KMS-11 (cell line): ENCODE measurements at regions not wholly inside any gene's neighbourhood (a gene's known extent, or its start where the extent isn't known, plus 50 kb on each side); places are given as distances from the start of the nearest gene placed in this dataset.

Source experiments
- H2AFZ ChIP-seq: fragments of 200-600 bp; sonication (generic); 2 replicates; pipeline ENCODE4 v1.6.1; 2016; ENCODE audit warnings: antibody characterized with exemption, mixed run types, low read depth
- H3K27ac ChIP-seq: fragments of 200-600 bp; sonication (generic); 2 replicates; pipeline ENCODE4 v1.6.1; 2016; ENCODE audit warnings: mild to moderate bottlenecking, mixed run types
- H3K27me3 ChIP-seq: fragments of 200-600 bp; sonication (generic); 2 replicates; pipeline ENCODE4 v1.6.1; 2017; ENCODE audit warnings: mild to moderate bottlenecking, low read depth, mixed run types, moderate library complexity; ENCODE audit not compliant: insufficient read depth
- H3K36me3 ChIP-seq: fragments of 200-600 bp; sonication (generic); 2 replicates; pipeline ENCODE4 v1.6.1; 2017; ENCODE audit warnings: mild to moderate bottlenecking, mixed run types; ENCODE audit not compliant: insufficient read depth
- H3K4me1 ChIP-seq: fragments of 200-600 bp; sonication (generic); 2 replicates; pipeline ENCODE4 v1.6.1; 2016; ENCODE audit warnings: mild to moderate bottlenecking, low read depth, mixed run types; ENCODE audit not compliant: poor library complexity, severe bottlenecking
- H3K4me2 ChIP-seq: fragments of 200-600 bp; sonication (generic); 2 replicates; pipeline ENCODE4 v1.7.0; 2016; ENCODE audit warnings: mild to moderate bottlenecking, mixed run types
- H3K4me3 ChIP-seq: fragments of 200-600 bp; sonication (generic); IDR thresholded peaks from 2 replicates; pipeline ENCODE4 v1.6.1; 2017; ENCODE audit warnings: low read depth, low read length, mixed read lengths; ENCODE audit not compliant: insufficient read depth
- H3K79me2 ChIP-seq: fragments of 200-600 bp; sonication (generic); 2 replicates; pipeline ENCODE4 v1.6.1; 2016; ENCODE audit warnings: low read depth, mixed run types; ENCODE audit not compliant: insufficient read depth
- H3K9ac ChIP-seq: fragments of 200-600 bp; sonication (generic); 2 replicates; pipeline ENCODE4 v1.6.1; 2016; ENCODE audit warnings: mild to moderate bottlenecking, mixed run types
- H4K20me1 ChIP-seq: fragments of 200-600 bp; sonication (generic); 2 replicates; pipeline ENCODE4 v1.6.1; 2016; ENCODE audit warnings: mild to moderate bottlenecking, mixed run types; ENCODE audit not compliant: insufficient read depth
- CTCF ChIP-seq: fragments of 200-600 bp; sonication (generic); conservative IDR thresholded peaks from 2 replicates; pipeline ENCODE4 v1.6.1; 2017; ENCODE audit warnings: low read depth, mild to moderate bottlenecking, antibody characterized with exemption, low read length, moderate library complexity, mixed read lengths

GRCh38 chr11:105520706-105521345, 89.0 kb upstream of the GRIA4 start:
- no peaks in the 10 kb centered on the region for H3K4me1 ChIP-seq
- no peak overlapping the region for H2AFZ ChIP-seq
- no peak overlapping the region for H3K4me3 ChIP-seq
- H3K36me3 ChIP-seq, result no peaks in the 10 kb centered on the region
- H4K20me1 ChIP-seq, result no peaks in the 10 kb centered on the region
- no peak overlapping the region for H3K4me2 ChIP-seq
- no peak overlapping the region for H3K9ac ChIP-seq
- no peaks in the 10 kb centered on the region for H3K79me2 ChIP-seq
- H3K27ac ChIP-seq, result no peak overlapping the region
- H3K27me3 ChIP-seq, result no peaks in the 10 kb centered on the region
- TF ChIP-seq CTCF, result no peak

- no peak overlapping the region for H3K4me2 ChIP-seq
- no peaks in the 10 kb centered on the region for H4K20me1 ChIP-seq
- H3K27me3 ChIP-seq, result no peaks in the 10 kb centered on the region
- H3K36me3 ChIP-seq, result no peaks in the 10 kb centered on the region
- no peak overlapping the region for H2AFZ ChIP-seq
- H3K27ac ChIP-seq, result no peak overlapping the region
- no peak for TF ChIP-seq CTCF
- H3K4me1 ChIP-seq, result no peaks in the 10 kb centered on the region
- H3K79me2 ChIP-seq, result no peaks in the 10 kb centered on the region
- H3K4me3 ChIP-seq, result no peak overlapping the region
- no peak overlapping the region for H3K9ac ChIP-seq
These were observed 102.2 kb upstream of the GRIA4 start for GRCh38 chr11:105507496-105508254.

- H2AFZ ChIP-seq, result no peak overlapping the region
- H3K4me2 ChIP-seq, result no peak overlapping the region
- no peaks in the 10 kb centered on the region for H4K20me1 ChIP-seq
- H3K36me3 ChIP-seq, result no peaks in the 10 kb centered on the region
- H3K4me3 ChIP-seq, result no peak overlapping the region
- no peaks in the 10 kb centered on the region for H3K27me3 ChIP-seq
- no peak overlapping the region for H3K27ac ChIP-seq
- H3K79me2 ChIP-seq, result no peaks in the 10 kb centered on the region
- TF ChIP-seq CTCF, result no peak
- no peaks in the 10 kb centered on the region for H3K4me1 ChIP-seq
- no peak overlapping the region for H3K9ac ChIP-seq
These were observed 117.9 kb upstream of the GRIA4 start for GRCh38 chr11:105492010-105492409.

- H3K9ac ChIP-seq, result no peak overlapping the region
- no peak overlapping the region for H3K27ac ChIP-seq
- H3K27me3 ChIP-seq, result no peaks in the 10 kb centered on the region
- no peaks in the 10 kb centered on the region for H3K36me3 ChIP-seq
- H3K79me2 ChIP-seq, result no peaks in the 10 kb centered on the region
- H3K4me1 ChIP-seq, result no peaks in the 10 kb centered on the region
- no peak overlapping the region for H2AFZ ChIP-seq
- no peak for TF ChIP-seq CTCF
- no peak overlapping the region for H3K4me2 ChIP-seq
- no peak overlapping the region for H3K4me3 ChIP-seq
- no peaks in the 10 kb centered on the region for H4K20me1 ChIP-seq
These were observed 118.5 kb upstream of the GRIA4 start for GRCh38 chr11:105491394-105491793.
